ACHN (cell line): ENCODE measurements at regions not wholly inside any gene's neighbourhood (a gene's known extent, or its start where the extent isn't known, plus 50 kb on each side); places are given as distances from the start of the nearest gene placed in this dataset.
"Not testable (repeated sequence)": the region's sequence is repeated elsewhere in the genome, so short reads cannot be mapped to it uniquely, and the experiment has no call there.

Experiments used
- DNase-seq: peaks from one replicate; pipeline ENCODE4 v3.0.0-alpha.2; 2015
- in situ Hi-C: cut with HindIII; loops from 2 replicates; pipeline ENCODE4 v1.10.0; 2017; ENCODE audit warnings: low sequenced_read_pairs, low pct_ligation_motif_present, low pct_unique_long_range_greater_than_20kb

DNA sequence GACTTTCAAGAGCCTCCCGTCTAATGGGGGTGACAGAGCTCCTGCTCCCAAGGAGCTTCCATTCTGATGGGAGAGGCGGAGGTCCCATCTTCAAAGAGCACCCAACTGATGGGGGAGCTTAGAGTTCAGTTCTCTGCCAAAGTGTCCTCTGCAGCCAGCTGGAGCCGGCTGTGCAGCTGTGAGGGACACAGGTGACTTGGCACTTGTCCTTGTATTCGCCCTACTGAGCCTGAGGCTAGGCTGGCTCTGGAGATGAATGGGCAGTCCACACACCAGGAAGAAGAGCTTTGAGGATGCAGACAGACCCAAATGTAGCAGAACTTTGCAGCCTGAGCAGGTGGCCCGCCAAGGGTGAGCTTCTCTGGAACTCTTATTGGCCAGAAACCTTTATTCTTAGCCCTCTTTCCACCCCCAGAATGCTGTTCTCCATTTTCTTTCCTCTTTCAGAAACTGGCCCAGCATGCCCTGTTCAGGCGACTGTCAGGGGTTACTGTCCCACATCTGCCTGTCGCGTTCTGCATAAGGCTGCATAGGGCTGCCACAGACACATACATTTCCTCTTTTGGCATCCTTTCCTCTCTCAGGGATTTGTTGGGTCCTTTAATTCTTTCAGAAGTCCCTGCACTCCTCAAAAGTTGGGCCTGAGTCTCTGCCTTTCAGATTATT lies 108.7 kb upstream of the LRFN2 start:
- no peak for DNase-seq
- in situ Hi-C loops, result no loop called here

GRCh38 chr6:40695114-40695513 lies 108.0 kb upstream of the LRFN2 start:
- in situ Hi-C loops, result no loop called here
- DNase-seq, result peak; percentile 8

DNA sequence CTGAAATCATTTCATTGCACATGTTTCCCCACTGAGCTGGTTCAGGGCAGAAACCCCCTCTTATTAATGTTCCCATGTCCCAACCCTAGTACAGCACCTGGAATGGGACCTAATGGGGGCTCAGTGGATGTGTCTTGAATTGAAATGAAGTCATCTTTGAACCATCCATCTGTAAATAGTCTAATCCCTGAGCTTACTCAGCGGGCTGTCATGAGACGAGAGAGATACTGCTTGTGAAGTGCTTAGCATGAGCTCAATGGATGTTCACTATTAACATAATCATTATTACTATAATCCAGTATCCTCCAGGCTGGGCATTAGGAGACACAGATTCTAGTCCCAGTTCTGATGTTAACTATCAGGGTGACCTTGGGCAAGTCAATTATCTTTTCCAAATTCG lies 106.6 kb upstream of the LRFN2 start:
- in situ Hi-C loops, result no loop called here
- DNase-seq, result no peak

- no peak for DNase-seq
- in situ Hi-C loops, result no loop called here
These were observed 105.2 kb upstream of the LRFN2 start for GRCh38 chr6:40692337-40692736.

GRCh38 chr6:40689185-40689584 lies 102.0 kb upstream of the LRFN2 start:
- in situ Hi-C loops, result no loop called here
- no peak for DNase-seq

DNA sequence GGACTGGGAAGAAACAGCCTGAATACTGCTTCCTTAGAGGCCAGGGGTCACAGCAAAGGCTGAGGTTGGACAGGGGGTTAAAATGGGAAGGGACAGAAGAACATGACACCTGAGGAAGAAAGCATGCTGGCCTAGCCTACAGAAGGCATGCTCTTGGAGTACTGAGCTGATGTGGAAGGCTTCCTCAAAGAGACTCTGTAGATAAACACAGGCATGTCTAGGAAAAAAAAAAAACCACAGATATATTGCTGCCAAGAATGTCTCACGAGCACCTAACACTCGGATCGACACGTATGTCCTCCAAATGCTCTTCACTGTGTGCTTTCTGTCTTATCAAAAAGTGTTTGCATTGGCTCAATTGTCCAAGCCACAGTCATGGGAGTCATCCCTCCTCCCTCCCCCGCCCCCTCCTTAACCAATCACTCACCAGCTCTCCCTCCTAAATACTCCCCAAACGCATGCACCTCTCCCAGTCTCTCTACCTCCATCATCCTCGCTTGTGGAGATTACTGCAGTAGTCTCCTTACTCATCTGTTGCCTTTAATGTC lies 101.1 kb upstream of the LRFN2 start:
- in situ Hi-C loops, result no loop called here
- DNase-seq, result no peak

- DNase-seq, result no peak
- in situ Hi-C loops, result no loop called here
These were observed 98.7 kb upstream of the LRFN2 start for GRCh38 chr6:40685862-40686261.

DNA sequence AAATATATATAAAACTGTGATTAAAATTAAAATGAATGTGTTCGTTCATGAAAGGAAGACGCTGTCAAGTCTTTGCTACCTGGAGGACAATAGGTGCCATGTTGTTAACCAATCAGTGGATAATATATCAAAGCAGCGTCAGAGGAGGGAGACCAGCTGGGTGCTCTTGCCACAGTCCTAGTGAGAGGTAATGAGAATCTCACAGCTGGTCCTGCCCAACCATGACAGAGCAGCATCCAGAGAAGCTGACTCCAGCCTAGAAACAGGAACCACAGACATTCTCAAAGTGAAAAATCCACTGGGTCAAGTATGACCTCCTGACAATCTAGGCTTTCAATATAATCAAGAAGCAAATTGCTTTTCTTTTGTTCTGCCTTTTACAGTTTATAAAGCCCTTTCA lies 94.5 kb upstream of the LRFN2 start:
- in situ Hi-C loops, result no loop called here
- no peak for DNase-seq

DNA sequence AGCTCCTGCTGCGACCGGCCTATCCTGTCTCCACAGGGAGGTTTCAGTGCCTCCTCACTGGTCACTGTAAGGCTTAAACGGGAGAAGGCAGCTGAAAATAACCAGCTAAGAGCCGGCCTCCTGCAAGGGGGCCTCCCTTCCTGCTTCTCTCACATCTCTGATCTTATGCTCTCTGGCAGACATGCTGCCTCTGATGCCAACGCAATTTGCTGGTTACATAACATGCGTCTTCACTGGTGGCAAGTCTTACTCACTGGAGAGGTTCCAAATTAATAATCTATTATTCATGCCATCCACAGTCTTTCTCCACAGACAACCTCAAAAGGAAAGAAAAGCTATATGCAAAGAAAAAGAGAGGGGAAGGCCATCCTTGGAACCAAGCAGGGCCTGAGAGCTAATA lies 91.8 kb upstream of the LRFN2 start:
- in situ Hi-C loops, result no loop called here
- no peak for DNase-seq

- in situ Hi-C loops, result no loop called here
- no peak for DNase-seq
These were observed 87.0 kb upstream of the LRFN2 start for GRCh38 chr6:40674170-40674569.

DNA sequence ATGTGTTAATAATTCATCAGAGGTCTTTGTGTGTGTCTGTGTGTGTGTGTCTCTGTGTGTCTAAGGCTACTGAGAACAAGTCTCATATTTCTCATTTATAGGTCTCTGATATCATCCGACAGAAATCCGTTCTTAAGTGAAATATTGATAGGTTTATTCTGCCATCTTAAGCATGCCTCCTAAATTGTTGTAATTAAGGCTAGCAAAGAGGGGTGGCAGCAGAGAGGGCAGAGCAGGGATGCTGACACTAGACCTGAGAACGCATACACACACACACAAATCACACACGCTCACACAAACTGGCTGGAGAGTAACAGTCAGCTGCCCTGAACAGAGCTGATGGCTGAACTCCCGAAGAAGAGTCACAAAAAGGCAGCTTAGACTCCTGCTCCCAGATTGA lies 84.9 kb upstream of the LRFN2 start:
- no peak for DNase-seq

GRCh38 chr6:40671694-40672050 lies 84.5 kb upstream of the LRFN2 start:
- in situ Hi-C loops, result no loop called here
- no peak for DNase-seq

More for the DNA sequence above, 84.9 kb upstream of the LRFN2 start:
- in situ Hi-C loops, result no loop called here

DNA sequence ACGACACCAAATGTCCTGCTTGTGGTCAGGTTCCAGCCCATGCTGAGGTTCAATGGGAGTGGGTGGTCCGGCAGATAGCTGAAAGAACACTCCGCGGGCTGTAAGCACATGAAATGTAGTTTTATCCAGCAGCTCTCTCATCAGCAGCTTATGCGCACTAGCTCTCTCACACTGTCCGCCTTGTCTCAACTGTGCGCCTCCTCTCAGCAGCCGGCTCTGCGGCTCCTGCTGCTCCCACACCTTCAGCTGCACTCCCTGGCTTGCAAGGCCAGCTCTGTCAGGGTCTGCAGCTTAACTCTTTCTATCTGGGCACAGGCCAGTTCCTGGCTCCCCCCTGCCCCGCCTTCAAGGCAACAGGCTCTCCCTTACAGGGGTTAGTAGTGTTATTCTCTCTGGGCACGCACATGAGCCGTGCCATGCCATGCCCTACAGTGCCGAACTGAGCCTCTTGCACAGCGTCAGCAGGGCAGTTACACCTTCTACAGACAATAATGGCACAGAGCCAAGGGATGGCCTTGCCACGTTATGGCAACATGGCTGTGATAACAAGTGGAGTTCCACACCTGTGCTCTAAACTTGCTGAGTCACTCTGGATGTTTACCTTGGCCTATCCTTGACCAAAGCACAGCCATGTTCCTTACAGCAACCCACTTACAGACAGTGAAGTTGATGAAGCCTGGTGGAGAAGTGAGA lies 84.0 kb upstream of the LRFN2 start:
- no peak for DNase-seq
- in situ Hi-C loops, result no loop called here

DNA sequence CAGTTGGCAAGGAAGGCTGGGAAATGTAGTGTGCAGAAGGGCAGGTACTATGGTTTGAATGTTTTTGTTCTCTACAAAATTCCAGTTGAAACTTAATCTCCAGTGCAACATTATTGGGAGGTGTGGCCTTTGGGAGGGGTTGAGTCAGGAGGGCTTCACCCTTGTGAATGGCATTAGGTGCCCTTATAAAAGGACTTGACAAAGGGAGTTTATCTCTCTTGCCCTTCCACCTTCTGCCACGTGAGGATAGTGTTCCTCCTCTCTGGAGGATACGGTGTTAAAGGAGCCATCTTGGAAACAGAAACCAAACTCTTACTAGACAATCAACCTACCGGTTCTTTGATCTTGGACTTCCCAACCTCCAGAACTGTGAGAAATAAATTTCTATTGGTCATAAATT lies 82.2 kb upstream of the LRFN2 start:
- in situ Hi-C loops, result no loop called here
- DNase-seq, result no peak

DNA sequence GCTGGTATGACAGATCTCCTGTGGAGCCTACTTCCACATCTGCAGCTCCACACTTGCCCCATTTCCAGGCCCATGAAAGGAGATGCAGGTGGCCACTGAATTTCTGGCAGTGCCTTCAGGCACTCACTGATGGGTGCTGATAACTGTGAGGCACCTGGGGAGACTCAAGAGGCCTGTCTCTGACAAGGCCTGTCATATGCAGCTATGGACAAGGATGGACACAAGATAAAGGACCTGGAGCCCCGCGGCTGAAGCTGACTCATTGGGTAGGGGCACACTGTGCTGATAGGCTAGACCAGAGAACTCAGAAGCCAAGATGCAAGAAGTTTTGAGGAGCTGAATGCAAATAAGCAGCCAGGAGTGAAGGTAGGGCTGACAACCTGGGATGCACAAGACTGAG lies 81.0 kb upstream of the LRFN2 start:
- in situ Hi-C loops, result no loop called here
- DNase-seq, result no peak

GRCh38 chr6:40666530-40666929 lies 79.4 kb upstream of the LRFN2 start:
- no peak for DNase-seq

DNA sequence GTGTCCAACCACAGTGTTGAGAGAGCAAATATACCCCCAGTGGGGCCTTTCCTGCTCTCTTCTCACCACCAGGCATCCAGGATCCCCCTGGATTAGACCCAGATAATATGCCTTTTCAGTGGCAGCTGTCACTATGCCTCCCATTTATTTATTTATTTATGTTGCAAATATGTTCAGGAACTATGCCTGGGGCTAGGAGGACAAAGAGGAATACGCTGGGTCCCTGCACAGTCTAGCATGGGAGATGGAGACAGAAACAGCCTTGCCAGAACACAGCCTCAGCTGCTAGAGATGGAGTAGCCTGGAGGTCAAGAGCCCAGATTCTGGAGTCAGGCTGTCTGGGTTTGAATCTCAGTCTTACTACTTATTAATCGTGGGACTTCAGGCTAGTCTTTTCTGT lies 74.6 kb upstream of the LRFN2 start:
- in situ Hi-C loops, result no loop called here
- no peak for DNase-seq

More at GRCh38 chr6:40666530-40666929, 79.4 kb upstream of the LRFN2 start:
- in situ Hi-C loops, result no loop called here

DNA sequence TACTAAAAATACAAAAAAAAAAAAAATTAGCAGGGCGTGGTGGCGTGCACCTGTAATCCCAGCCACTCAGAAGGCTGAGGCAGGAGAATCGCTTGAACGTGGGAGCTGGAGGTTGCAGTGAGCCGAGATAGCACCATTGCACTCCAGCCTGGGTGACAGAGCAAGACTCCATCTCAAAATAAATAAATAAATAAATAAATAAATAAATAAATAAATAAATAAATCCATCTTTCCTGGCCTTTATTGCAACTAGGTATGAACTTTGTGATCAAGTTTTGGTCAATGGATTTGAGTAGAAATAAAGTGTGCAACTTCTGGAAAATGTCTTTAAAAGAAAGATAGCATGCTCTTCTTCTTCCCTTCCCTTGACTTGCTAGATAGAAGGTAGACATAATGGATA lies 69.6 kb upstream of the LRFN2 start:
- in situ Hi-C loops, DNase-seq: not testable (repeated sequence)

GRCh38 chr6:40654828-40655227 lies 67.7 kb upstream of the LRFN2 start:
- in situ Hi-C loops, result no loop called here

DNA sequence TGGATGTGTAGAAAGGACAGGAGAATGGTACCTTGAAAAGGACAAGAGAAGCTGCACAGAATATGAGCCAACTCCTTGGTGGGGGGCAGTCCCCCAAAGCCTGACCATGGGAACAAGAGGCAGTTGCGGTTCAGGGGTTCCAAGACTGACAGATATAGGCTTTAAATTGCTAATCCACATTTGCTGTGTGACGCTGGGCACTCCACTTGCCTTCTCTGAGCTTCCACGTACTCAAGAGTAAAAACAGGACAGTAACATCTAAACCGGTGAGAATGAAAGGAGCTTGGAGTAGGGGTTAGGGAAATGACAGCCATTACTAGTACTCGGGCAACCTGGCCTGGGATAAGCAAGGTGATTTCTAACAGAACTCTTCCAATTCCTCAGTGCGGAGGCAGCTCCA lies 57.9 kb upstream of the LRFN2 start:
- in situ Hi-C loops, result no loop called here

More at GRCh38 chr6:40654828-40655227, 67.7 kb upstream of the LRFN2 start:
- DNase-seq, result no peak

More for the DNA sequence above, 57.9 kb upstream of the LRFN2 start:
- no peak for DNase-seq
